ENCODE measurements at regions not wholly inside any gene's neighbourhood (a gene's known extent, or its start where the extent isn't known, plus 50 kb on each side); places are given as distances from the start of the nearest gene placed in this dataset.

DNA sequence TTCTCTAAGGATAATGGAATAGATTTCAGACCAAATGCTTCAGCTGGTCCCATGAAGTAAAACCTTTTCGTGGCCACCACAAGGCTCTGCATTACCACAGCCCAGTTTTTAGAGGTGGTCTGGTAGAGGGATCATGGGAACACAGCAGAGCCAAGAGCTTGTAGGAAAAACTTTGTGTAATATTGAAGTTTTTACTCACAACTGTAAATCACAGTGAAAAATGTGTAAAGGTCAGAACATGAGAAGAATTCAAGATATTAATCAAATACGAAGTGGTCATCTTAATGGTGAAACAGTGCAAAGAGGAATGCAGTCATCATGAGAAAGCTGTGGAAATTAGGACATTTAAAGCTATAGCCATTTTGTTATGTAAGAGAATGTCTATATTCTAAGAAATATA lies 197.5 kb downstream of the NPR3 start:
- no peak for TF ChIP-seq EZH2phosphoT487 (IDR thresholded peaks at IDR 0.05; ENCODE audit: borderline replicate concordance, low read length)
- TF ChIP-seq, protein P1, sequence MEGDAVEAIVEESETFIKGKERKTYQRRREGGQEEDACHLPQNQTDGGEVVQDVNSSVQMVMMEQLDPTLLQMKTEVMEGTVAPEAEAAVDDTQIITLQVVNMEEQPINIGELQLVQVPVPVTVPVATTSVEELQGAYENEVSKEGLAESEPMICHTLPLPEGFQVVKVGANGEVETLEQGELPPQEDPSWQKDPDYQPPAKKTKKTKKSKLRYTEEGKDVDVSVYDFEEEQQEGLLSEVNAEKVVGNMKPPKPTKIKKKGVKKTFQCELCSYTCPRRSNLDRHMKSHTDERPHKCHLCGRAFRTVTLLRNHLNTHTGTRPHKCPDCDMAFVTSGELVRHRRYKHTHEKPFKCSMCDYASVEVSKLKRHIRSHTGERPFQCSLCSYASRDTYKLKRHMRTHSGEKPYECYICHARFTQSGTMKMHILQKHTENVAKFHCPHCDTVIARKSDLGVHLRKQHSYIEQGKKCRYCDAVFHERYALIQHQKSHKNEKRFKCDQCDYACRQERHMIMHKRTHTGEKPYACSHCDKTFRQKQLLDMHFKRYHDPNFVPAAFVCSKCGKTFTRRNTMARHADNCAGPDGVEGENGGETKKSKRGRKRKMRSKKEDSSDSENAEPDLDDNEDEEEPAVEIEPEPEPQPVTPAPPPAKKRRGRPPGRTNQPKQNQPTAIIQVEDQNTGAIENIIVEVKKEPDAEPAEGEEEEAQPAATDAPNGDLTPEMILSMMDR (conservative IDR thresholded peaks at IDR 0.05; ENCODE audit: low read depth, low read length): no peak

Data from PC-3 (cell line).